WI38 (cell line): ENCODE measurements at regions not wholly inside any gene's neighbourhood (a gene's known extent, or its start where the extent isn't known, plus 50 kb on each side); places are given as distances from the start of the nearest gene placed in this dataset.

Experiments used
- H3K4me3 ChIP-seq: 2 replicates; pipeline ENCODE4 v1.5.1; 2011; ENCODE audit warnings: low read depth, mild to moderate bottlenecking, control low read depth, low read length
- TF ChIP-seq, protein P1 (sequence below): IDR thresholded peaks from 2 replicates; pipeline ENCODE4 v1.5.1; 2012; ENCODE audit warnings: low read depth, mild to moderate bottlenecking, control low read depth, low read length

DNA sequence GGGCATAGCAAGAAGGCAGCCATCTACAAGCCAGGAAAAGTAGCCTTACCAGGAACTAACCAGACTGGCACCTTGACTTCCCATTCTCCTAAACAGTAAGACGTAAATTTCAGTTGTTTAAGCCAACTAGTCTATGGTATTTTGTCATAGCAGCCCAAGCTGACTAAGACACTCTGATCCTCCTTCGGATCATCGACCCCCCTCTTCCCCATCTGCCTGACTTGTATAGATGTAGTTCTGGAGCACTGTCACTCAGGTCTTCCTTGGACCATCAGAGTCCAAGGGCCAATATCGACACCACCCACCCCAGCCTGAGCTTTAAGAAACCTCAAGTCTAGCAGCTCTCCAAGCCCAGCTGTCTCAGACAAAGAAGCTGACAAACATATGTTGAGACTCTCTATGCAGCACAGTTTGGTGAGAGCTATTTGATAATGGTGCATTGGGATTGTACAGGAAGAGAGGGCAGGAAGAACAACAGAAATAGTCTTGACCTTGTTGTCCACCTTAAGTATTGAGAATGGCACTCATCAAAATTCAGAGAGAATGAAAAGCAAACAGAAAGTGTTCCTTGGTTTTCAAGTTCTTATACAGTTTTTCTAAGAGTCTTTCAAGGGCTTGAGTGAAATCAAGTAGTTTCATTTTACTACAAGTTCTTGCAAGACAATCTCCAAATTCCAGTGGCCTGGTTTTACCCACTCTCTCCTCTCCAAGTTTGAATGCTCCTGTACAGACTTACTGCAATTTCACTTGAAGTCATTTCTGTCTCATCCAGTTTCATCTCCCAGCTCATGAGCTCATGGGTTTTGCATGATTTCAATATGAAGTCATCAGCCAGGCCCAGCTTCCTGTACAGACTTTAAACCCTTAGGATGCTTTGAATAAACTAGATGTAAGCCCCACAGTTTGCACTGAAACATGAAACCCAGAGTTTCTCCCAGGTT is 122.3 kb upstream of the RAI14 start:
- no peak overlapping the region for H3K4me3 ChIP-seq

DNA sequence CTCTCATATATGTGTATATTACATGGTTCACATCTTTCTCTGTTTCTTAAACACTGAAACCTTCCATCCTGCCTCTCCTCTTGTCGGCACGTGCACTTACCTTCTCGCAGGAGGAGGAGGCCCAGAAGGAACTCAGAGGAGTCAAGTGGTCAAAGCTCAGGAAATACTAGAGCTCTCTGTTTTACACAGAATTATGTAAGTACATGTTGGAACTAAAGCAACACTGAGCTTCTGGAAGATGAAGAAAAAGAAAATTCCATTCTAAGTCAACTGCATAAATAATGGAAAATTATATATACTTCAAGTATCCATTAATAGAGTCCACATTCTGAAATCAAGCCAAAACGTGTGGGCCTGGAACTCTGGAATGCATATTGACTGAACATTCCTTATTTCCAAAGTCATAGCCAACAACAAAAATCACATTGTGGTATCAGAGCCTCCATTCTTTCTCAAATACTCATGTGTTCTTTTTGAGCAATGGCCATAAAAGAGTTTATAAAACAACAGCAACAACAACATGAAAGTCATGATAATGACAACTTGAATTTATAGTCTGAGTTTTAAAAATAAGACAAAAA is 121.5 kb upstream of the RAI14 start:
- H3K4me3 ChIP-seq, result no peak overlapping the region
- TF ChIP-seq, protein P1, sequence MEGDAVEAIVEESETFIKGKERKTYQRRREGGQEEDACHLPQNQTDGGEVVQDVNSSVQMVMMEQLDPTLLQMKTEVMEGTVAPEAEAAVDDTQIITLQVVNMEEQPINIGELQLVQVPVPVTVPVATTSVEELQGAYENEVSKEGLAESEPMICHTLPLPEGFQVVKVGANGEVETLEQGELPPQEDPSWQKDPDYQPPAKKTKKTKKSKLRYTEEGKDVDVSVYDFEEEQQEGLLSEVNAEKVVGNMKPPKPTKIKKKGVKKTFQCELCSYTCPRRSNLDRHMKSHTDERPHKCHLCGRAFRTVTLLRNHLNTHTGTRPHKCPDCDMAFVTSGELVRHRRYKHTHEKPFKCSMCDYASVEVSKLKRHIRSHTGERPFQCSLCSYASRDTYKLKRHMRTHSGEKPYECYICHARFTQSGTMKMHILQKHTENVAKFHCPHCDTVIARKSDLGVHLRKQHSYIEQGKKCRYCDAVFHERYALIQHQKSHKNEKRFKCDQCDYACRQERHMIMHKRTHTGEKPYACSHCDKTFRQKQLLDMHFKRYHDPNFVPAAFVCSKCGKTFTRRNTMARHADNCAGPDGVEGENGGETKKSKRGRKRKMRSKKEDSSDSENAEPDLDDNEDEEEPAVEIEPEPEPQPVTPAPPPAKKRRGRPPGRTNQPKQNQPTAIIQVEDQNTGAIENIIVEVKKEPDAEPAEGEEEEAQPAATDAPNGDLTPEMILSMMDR, result no peak

More for the DNA sequence above, 122.3 kb upstream of the RAI14 start:
- TF ChIP-seq, protein P1, result no peak

DNA sequence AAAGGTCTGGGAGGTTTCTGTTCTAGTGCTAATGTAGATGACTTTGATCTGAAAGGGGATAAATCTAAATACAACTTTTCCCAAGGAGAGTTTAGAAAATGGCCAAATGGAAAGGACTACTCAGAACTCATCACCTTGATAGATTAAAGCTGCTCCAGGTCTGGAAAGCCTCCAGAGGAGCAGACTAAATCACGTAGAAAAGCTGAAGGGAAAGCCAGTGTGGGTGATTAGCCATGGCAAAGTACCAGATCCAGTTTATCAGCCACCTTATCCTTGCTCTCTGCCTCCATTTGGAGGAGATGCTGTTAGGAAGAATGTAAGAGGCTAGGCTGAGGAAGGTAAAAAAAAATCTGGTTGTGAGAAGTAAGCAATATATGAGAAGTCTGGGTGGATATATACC is 120.7 kb upstream of the RAI14 start:
- TF ChIP-seq, protein P1, result no peak
- H3K4me3 ChIP-seq, result no peak overlapping the region

DNA sequence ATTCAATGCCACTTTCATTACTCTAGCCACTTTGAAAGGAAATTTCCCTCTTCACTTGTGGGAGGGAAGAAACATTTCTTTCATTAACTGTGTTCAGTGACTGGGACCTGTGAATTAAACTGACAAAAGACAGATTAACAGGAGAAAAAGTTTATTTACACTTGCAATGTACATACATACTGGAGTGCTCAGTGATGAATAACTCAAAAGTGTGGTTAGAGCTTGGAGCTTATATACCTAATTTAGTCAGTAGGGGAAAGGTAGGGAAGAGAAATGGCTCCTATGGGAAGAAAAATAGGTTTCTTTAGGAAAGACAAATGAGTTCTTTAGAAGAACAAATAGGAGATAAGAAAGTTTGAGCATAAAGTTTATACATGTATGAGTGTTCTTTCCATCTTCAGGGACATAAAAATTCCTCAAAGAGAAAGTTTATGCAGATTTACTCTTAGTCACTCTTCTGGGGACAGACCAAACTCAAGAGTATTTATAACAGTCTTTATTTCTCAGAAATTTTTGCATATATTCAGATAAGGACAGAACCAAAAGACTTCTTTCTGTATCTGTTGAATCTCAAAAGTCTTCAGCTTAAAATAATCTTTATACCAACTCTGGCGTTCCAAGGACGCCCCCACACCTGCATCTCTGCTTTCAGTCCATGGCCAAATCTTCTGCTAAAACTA is 120.0 kb upstream of the RAI14 start:
- TF ChIP-seq, protein P1, result no peak
- H3K4me3 ChIP-seq, result no peak overlapping the region

DNA sequence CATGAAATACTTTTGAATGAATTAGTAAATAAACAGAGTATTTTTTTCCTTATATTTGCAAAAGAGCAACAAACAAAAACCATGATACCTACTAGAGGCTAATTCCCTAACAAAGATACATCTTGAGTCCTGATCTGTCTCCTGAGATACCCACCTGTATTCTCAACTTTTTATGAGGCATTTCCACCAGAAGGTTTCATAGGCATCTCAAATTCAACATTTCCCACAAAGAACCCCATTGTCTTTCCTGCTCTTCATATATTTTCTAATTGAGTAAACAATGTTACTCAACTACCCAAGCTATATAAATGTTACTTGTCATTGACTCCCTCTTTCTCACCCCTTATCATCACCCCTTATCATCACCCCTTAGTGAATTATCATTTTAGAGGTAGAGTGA is 119.4 kb upstream of the RAI14 start:
- no peak overlapping the region for H3K4me3 ChIP-seq
- TF ChIP-seq, protein P1, result no peak

DNA sequence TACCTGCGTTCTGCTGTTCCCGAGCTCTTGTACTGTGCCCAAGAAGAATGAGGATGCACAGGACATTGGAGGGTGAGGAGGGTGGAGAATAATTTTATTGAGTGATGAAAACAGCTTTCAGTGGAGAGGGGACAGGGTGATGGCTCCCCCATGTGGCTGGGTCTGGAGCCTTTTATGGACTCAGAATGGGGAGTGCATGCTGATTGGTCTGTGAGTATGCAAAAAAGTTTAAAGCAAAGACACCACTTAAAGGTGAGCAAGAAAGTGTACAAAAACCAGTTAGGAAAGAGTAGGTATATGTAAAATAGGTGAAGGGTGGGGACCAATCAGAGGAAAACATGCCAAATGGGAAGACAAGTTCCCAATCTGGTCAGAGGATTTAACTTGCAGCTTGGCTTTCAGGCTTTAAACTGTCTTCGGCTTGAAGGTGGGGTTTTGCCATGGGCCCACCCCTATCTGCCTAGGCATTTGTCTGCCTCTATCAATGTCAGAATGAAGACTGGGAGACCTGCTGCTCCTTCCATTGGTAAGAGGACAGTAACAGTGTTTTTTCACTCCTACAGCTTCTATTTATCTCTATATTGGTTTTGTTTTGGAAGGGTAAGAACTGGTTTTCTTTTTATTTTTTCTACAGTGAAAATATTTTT is 118.0 kb upstream of the RAI14 start:
- no peak overlapping the region for H3K4me3 ChIP-seq
- TF ChIP-seq, protein P1, result peak; percentile 31; the same call in 1 of the 2 replicates
